ENCODE measurements at regions not wholly inside any gene's neighbourhood (a gene's known extent, or its start where the extent isn't known, plus 50 kb on each side); places are given as distances from the start of the nearest gene placed in this dataset.

GRCh38 chr7:13077466-13077865 lies 390.0 kb downstream of the ARL4A start:
- TF ChIP-seq CTCF (IDR thresholded peaks at IDR 0.05) (no peak), POLR2A (IDR thresholded peaks at IDR 0.05) (no peak)

Measured in heart left ventricle (tissue), 13 donors.